Naive thymus-derived CD4-positive, alpha-beta T cell (primary cell): ENCODE measurements at regions not wholly inside any gene's neighbourhood (a gene's known extent, or its start where the extent isn't known, plus 50 kb on each side); places are given as distances from the start of the nearest gene placed in this dataset.

Experiments
- ATAC-seq: fragments of 150-1000 bp; cut with Tn5 transposase; 2 replicates; pipeline ENCODE4 v1.10.0; 2021; ENCODE audit warnings: mild to moderate bottlenecking, moderate library complexity
- CTCF ChIA-PET: fragments of 350-600 bp; sonication (Branson Sonifier 250); formaldehyde crosslinking; loops from one replicate; lab custom pipeline; 2021; ENCODE audit warnings: antibody characterized with exemption; lab: Charles Lee
- POLR2A ChIA-PET: fragments of 350-600 bp; sonication (Branson Sonifier 250); formaldehyde crosslinking; loops from one replicate; lab custom pipeline; 2021; ENCODE audit warnings: antibody characterized with exemption, inconsistent platforms; lab: Charles Lee
- DNase-seq, 9 donors: peaks; one replicate each; pipeline versions ENCODE4 v3.0.0 to v3.0.0-alpha.2; 2020 to 2022; ENCODE audit warnings: mixed read lengths in 1 of 9
- H3K27ac ChIP-seq: one replicate; pipeline ENCODE4 v1.7.0; 2013; ENCODE audit warnings: mild to moderate bottlenecking, low read depth, low read length, moderate library complexity
- H3K27me3 ChIP-seq, 2 donors: one replicate each; pipeline ENCODE4 v1.7.0; 2013; ENCODE audit warnings: low read length in 2 of 2, mild to moderate bottlenecking in 2 of 2, moderate library complexity in 2 of 2; ENCODE audit not compliant: control insufficient read depth in 2 of 2, insufficient read depth in 2 of 2
- H3K36me3 ChIP-seq, 3 experiments: 1 replicate in 2 of 3; 2 replicates in 1 of 3; pipeline ENCODE4 v1.7.0; 2013; ENCODE audit warnings: low read length in 3 of 3, mild to moderate bottlenecking in 3 of 3, moderate library complexity in 1 of 3; ENCODE audit not compliant: insufficient read depth in 3 of 3, control insufficient read depth in 2 of 3
- H3K4me1 ChIP-seq, 2 donors: one replicate each; pipeline ENCODE4 v1.7.0; 2013; ENCODE audit warnings: low read length in 2 of 2, mild to moderate bottlenecking in 2 of 2, moderate library complexity in 1 of 2; ENCODE audit not compliant: control insufficient read depth in 2 of 2, insufficient read depth in 2 of 2
- H3K4me3 ChIP-seq: 2 replicates; pipeline ENCODE4 v1.7.0; 2013; ENCODE audit warnings: mild to moderate bottlenecking, low read length
- H3K9me3 ChIP-seq, 3 experiments: 1 replicate in 2 of 3; 2 replicates in 1 of 3; pipeline ENCODE4 v1.7.0; 2013; ENCODE audit warnings: low read length in 3 of 3; ENCODE audit not compliant: control insufficient read depth in 2 of 3
- H3K27ac Mint-ChIP-seq, 9 donors: one replicate each; pipeline ENCODE4 v1.8.0; 2020 to 2022; ENCODE audit warnings: mixed read lengths in 9 of 9, mild to moderate bottlenecking in 8 of 9, moderate library complexity in 5 of 9, inconsistent platforms in 2 of 9
- H3K27me3 Mint-ChIP-seq, 5 donors: one replicate each; pipeline ENCODE4 v1.8.0; 2021 to 2022; ENCODE audit warnings: mixed read lengths in 5 of 5, mild to moderate bottlenecking in 1 of 5
- H3K36me3 Mint-ChIP-seq, 5 donors: one replicate each; pipeline ENCODE4 v1.8.0; 2020 to 2022; ENCODE audit warnings: mixed read lengths in 5 of 5, mild to moderate bottlenecking in 3 of 5, inconsistent platforms in 1 of 5
- H3K4me1 Mint-ChIP-seq, 7 donors: one replicate each; pipeline ENCODE4 v1.8.0; 2020 to 2022; ENCODE audit warnings: mixed read lengths in 7 of 7, mild to moderate bottlenecking in 3 of 7, inconsistent platforms in 1 of 7
- H3K4me3 Mint-ChIP-seq, 10 donors: one replicate each; pipeline ENCODE4 v1.8.0; 2020 to 2022; ENCODE audit warnings: mild to moderate bottlenecking in 10 of 10, mixed read lengths in 10 of 10, moderate library complexity in 6 of 10, inconsistent platforms in 2 of 10
- H3K9me3 Mint-ChIP-seq, 11 donors: one replicate each; pipeline ENCODE4 v1.8.0; 2020 to 2022; ENCODE audit warnings: mixed read lengths in 11 of 11, mild to moderate bottlenecking in 4 of 11, inconsistent platforms in 1 of 11, moderate library complexity in 1 of 11
- intact Hi-C, 2 donors: fragments of 100-400 bp; cut with micrococcal nuclease; formaldehyde crosslinking; loops; one replicate each; pipeline ENCODE4 v1.15.1; 2023

DNA sequence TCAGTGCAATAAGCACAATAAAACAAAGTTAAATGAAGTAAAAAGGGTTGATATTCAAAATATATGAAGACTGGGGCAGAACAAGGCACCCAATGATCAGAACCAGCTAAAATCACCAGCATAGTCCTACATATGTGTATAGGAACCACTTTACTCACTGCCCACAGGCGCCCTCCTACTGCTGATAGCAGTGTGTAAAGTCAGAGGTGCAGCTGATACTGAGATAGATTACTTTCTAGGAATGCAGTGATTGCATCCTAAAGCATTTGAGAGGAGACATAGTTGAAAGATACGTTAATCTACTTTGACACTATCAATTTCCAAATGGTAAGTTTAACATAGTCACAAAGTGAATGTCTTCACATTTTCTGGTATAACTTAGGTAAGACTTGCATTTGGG lies 161.1 kb upstream of the MCHR2 start:
- DNase-seq (no peak), ATAC-seq (no peak)
- ChIA-PET CTCF (no interaction called here), POLR2A (no interaction called here)
- H3K27me3 ChIP-seq = no peaks in the 10 kb centered on the region
- no peak overlapping the region for H3K27ac ChIP-seq
- H3K4me1 ChIP-seq = no peaks in the 10 kb centered on the region
- Mint-ChIP-seq H3K27me3 (peaks cover 0 to 4% (median 0%) of the 10 kb centered on the region in 5 donors), H3K9me3 (peaks cover 0 to 4% (median 0%) of the 10 kb centered on the region in 11 donors), H3K4me1 (no peaks in the 10 kb centered on the region), H3K36me3 (no peaks in the 10 kb centered on the region), H3K27ac (no peak overlapping the region), H3K4me3 (no peak overlapping the region)
- no peaks in the 10 kb centered on the region for H3K9me3 ChIP-seq
- intact Hi-C loops = no loop called here
- H3K4me3 ChIP-seq = no peak overlapping the region
- no peaks in the 10 kb centered on the region for H3K36me3 ChIP-seq

DNA sequence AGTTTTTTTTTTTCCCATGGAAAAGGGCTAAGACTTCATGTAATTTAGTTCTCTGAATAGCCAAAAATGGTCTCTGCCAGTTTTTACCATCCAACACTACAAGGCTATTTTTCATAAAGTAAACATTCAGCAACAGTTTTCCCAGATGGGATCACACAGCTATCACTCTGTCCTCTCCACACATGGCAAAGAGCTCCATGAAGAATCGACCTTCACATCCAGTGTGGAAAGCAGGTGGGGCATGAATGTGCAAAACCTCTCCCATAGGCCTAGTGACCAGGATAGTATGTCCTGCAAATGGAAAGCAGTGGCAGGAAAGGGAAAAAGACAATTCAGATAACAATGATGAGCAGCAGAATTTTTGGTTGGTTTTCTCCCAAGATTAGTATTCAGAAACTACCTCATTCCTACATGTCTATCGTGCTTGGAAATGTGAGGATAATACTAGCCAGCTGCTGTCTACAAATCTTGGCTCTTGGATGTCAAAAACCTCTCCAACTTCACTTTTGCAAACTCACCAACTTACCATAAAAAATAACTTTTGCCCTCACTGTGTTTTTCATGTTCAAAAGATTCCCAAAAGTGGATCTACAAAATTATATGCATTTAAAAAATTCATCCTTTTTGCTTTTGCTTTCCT lies 159.7 kb upstream of the MCHR2 start:
- ChIA-PET POLR2A (no interaction called here), CTCF (no interaction called here)
- Histone ChIP-seq H3K4me1 (no peaks in the 10 kb centered on the region), H3K27me3 (no peaks in the 10 kb centered on the region), H3K4me3 (no peak overlapping the region), H3K9me3 (no peaks in the 10 kb centered on the region), H3K27ac (no peak overlapping the region), H3K36me3 (no peaks in the 10 kb centered on the region)
- ATAC-seq = no peak
- Mint-ChIP-seq H3K27me3 (peaks cover 0 to 1% (median 0%) of the 10 kb centered on the region in 5 donors), H3K4me1 (no peaks in the 10 kb centered on the region), H3K9me3 (peaks cover 0 to 3% (median 0%) of the 10 kb centered on the region in 11 donors), H3K36me3 (no peaks in the 10 kb centered on the region), H3K4me3 (no peak overlapping the region), H3K27ac (no peak overlapping the region)
- DNase-seq = no peak
- intact Hi-C loops = no loop called here

DNA sequence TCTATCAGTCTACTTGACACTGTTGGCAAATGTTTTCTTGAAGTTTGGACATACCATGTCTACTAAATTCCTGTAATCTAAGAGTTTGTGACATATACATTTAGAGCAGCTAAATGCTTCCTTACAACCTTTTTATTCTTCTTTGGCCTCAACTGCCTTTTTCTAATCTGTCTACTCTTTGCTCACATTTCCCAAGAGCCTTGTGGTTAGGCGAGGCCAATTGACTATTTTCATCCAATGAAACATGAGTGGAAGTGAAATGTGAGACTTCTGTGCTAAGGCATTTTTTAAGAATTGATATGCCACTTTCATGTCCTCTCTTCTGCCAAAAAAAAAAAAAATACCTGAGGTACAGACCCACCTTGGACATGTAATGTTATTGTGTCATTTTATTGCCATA lies 158.2 kb upstream of the MCHR2 start:
- Histone ChIP-seq H3K4me3 (no peak overlapping the region), H3K36me3 (no peaks in the 10 kb centered on the region), H3K9me3 (no peaks in the 10 kb centered on the region), H3K4me1 (no peaks in the 10 kb centered on the region), H3K27me3 (no peaks in the 10 kb centered on the region), H3K27ac (no peak overlapping the region)
- no peak for ATAC-seq
- Mint-ChIP-seq H3K4me3 (no peak overlapping the region), H3K9me3 (peaks cover 0 to 3% (median 0%) of the 10 kb centered on the region in 11 donors), H3K36me3 (no peaks in the 10 kb centered on the region), H3K27me3 (peaks cover 0 to 4% (median 3%) of the 10 kb centered on the region in 5 donors), H3K4me1 (no peaks in the 10 kb centered on the region), H3K27ac (no peak overlapping the region)
- POLR2A ChIA-PET = no interaction called here
- intact Hi-C loops = no loop called here
- no peak for DNase-seq
- CTCF ChIA-PET = no interaction called here

DNA sequence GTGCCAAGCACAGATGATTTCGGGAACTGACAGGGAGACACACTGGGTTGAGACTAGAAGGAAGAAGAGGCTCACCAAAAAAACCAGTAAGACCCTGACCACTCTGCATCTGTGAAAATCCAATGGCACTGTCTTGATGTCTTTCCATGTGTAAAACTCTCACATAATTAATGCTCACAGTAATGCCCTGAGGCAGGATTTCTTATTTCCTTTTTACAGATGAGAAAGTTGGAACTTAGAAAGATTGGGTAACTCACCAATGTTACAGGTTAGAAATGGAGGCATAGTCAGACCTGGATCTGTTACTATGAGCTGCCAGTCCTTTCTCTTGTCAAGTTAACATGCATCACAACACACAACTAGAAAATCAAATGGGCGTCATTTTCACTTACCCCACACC lies 151.0 kb upstream of the MCHR2 start:
- Mint-ChIP-seq H3K36me3 (no peaks in the 10 kb centered on the region), H3K4me1 (no peaks in the 10 kb centered on the region), H3K27ac (no peak overlapping the region), H3K4me3 (no peak overlapping the region), H3K27me3 (peaks cover 0 to 22% (median 7%) of the 10 kb centered on the region in 5 donors), H3K9me3 (peaks cover 0 to 3% (median 0%) of the 10 kb centered on the region in 11 donors)
- no peaks in the 10 kb centered on the region for H3K27me3 ChIP-seq
- no peak overlapping the region for H3K4me3 ChIP-seq
- no peak for DNase-seq
- H3K4me1 ChIP-seq = no peaks in the 10 kb centered on the region
- ATAC-seq = no peak
- no peaks in the 10 kb centered on the region for H3K36me3 ChIP-seq
- no peak overlapping the region for H3K27ac ChIP-seq
- ChIA-PET POLR2A (no interaction called here), CTCF (no interaction called here)
- H3K9me3 ChIP-seq = no peaks in the 10 kb centered on the region
- intact Hi-C loops = no loop called here

DNA sequence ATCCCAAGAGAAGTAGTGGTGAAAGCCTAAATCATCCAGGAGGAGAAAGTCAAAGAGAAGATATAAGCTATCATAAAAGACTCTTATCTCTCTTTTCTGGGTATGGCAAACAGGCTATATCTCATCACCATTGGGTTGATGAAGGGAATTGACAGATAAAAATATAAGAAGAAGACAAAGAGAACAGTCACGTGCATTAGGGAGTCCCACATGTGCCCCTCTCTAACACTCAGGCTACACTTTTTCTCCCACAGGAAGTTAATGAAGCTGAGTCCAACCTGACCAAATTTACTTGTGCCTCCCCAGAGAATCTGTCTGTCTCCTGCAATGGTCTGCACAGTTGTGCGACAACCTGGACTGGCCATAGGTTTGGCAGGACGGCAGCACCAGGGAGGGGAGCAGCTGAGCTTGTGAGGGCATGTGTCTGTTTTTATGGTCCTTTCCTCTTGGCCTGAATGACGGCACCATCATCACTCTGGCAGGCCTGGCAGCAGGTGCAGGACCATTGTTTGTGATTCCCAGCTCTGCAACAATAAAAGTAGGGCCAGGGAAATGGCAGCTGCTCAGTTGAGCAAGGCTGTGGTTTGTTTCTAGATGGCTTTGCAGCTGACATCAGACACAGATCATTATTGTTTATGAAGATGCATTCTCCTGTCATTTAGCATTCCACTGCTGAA lies 144.5 kb upstream of the MCHR2 start:
- Histone ChIP-seq H3K27me3 (no peaks in the 10 kb centered on the region), H3K4me1 (no peaks in the 10 kb centered on the region), H3K9me3 (no peaks in the 10 kb centered on the region), H3K4me3 (no peak overlapping the region), H3K27ac (no peak overlapping the region), H3K36me3 (no peaks in the 10 kb centered on the region)
- CTCF ChIA-PET = no interaction called here
- POLR2A ChIA-PET = no interaction called here
- intact Hi-C loops = no loop called here
- Mint-ChIP-seq H3K36me3 (no peaks in the 10 kb centered on the region), H3K4me1 (peaks cover 0 to 3% (median 0%) of the 10 kb centered on the region in 7 donors), H3K4me3 (no peak overlapping the region), H3K27me3 (peaks cover 0 to 9% (median 5%) of the 10 kb centered on the region in 5 donors), H3K27ac (no peak overlapping the region), H3K9me3 (peaks cover 0 to 2% (median 0%) of the 10 kb centered on the region in 11 donors)
- ATAC-seq = no peak
- DNase-seq = no peak

DNA sequence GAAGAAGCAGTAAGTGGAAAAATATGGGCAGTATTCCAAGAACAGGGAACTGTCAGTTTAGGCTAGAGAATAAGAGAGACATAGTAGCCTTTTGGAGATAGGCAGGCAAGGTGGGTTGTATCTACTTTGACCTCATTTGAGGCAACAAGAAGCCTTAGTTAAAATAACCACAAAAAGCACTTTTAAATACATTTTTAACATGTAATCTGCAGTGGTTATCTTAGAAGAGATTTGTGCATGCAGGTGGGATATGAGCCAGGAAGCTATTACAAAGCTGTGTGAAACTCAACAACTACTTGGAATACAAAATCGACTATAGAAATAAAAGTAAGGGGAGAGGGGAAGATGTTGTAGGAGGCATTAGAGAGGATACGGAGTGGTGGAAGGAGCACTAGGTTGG lies 143.7 kb upstream of the MCHR2 start:
- H3K27me3 Mint-ChIP-seq = peaks cover 0 to 9% (median 5%) of the 10 kb centered on the region in 5 donors
- no peak overlapping the region for H3K27ac ChIP-seq
- ChIA-PET POLR2A (no interaction called here), CTCF (no interaction called here)
- H3K4me1 ChIP-seq = no peaks in the 10 kb centered on the region
- ATAC-seq = no peak
- intact Hi-C loops = no loop called here
- H3K4me3 Mint-ChIP-seq = no peak overlapping the region
- H3K4me3 ChIP-seq = no peak overlapping the region
- H3K9me3 ChIP-seq = no peaks in the 10 kb centered on the region
- peaks cover 0 to 2% (median 0%) of the 10 kb centered on the region in 11 donors for H3K9me3 Mint-ChIP-seq
- H3K4me1 Mint-ChIP-seq = peaks cover 0 to 3% (median 0%) of the 10 kb centered on the region in 7 donors
- no peaks in the 10 kb centered on the region for H3K27me3 ChIP-seq
- peak overlapping the region in 2 of 9 donors; percentile 5 to 57 for H3K27ac Mint-ChIP-seq
- H3K36me3 ChIP-seq = no peaks in the 10 kb centered on the region
- DNase-seq = no peak
- H3K36me3 Mint-ChIP-seq = no peaks in the 10 kb centered on the region

DNA sequence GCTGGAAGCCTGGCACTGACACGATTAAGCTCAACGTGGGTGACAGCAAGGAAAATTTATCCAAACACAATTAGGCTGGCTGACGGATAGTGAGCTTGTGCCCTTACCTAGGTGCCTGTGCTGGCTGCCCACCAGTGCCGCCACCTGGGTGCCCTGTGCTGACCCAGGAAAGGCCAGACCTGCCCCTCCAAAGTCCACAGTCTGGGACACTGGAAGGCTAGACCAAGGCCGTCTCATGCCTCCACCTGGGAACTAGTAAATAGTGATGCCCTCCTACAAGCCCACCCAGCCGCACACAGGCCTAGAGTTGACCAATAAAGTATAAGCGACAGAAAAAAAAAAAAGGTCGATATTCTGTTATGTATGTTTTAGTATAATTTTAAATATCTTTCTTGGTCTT lies 142.6 kb upstream of the MCHR2 start:
- H3K4me3 ChIP-seq = no peak overlapping the region
- Mint-ChIP-seq H3K27ac (no peak overlapping the region), H3K4me3 (no peak overlapping the region), H3K4me1 (peaks cover 0 to 3% (median 0%) of the 10 kb centered on the region in 7 donors), H3K27me3 (peaks cover 0 to 7% (median 5%) of the 10 kb centered on the region in 5 donors), H3K36me3 (peaks cover 0 to 3% (median 0%) of the 10 kb centered on the region in 5 donors), H3K9me3 (peaks cover 0 to 8% (median 2%) of the 10 kb centered on the region in 11 donors)
- ChIA-PET CTCF (no interaction called here), POLR2A (no interaction called here)
- no peaks in the 10 kb centered on the region for H3K4me1 ChIP-seq
- H3K27ac ChIP-seq = no peak overlapping the region
- H3K36me3 ChIP-seq = no peaks in the 10 kb centered on the region
- no peaks in the 10 kb centered on the region for H3K9me3 ChIP-seq
- ATAC-seq = no peak
- intact Hi-C loops = no loop called here
- no peaks in the 10 kb centered on the region for H3K27me3 ChIP-seq
- no peak for DNase-seq
